Ascending aorta (tissue), 2 donors: ENCODE measurements at regions not wholly inside any gene's neighbourhood (a gene's known extent, or its start where the extent isn't known, plus 50 kb on each side); places are given as distances from the start of the nearest gene placed in this dataset.

Experiments used
- DNase-seq, 2 donors: peaks; one replicate each; pipeline ENCODE4 v3.0.0-alpha.2; 2019; ENCODE audit warnings: low spot score in 2 of 2
- H3K27ac ChIP-seq, 2 donors: fragments of 200-600 bp; sonication (generic); one replicate each; pipeline ENCODE4 v1.5.1; 2016 to 2017; ENCODE audit warnings: mild to moderate bottlenecking in 1 of 2
- H3K27me3 ChIP-seq: fragments of 200-600 bp; sonication (generic); one replicate; pipeline ENCODE4 v1.5.1; 2017
- H3K36me3 ChIP-seq, 2 donors: fragments of 200-600 bp; sonication (generic); one replicate each; pipeline ENCODE4 v1.5.1; 2016
- H3K4me1 ChIP-seq, 2 donors: fragments of 200-600 bp; sonication (generic); one replicate each; pipeline ENCODE4 v1.5.1; 2016 to 2017; ENCODE audit warnings: mild to moderate bottlenecking in 1 of 2
- H3K4me3 ChIP-seq, 2 donors: fragments of 200-600 bp; sonication (generic); one replicate each; pipeline ENCODE4 v1.5.1; 2016 to 2017; ENCODE audit warnings: mild to moderate bottlenecking in 1 of 2
- H3K9me3 ChIP-seq, 2 donors: fragments of 200-600 bp; sonication (generic); one replicate each; pipeline ENCODE4 v1.5.1; 2016
- intact Hi-C: fragments of 100-400 bp; cut with DNase I; formaldehyde crosslinking; loops from one replicate; pipeline ENCODE4 v1.15.1; 2023
- TF ChIP-seq, protein P1 (sequence below), 3 experiments: fragments of 200-600 bp in 2 of 3; fragments of 450-650 bp in 1 of 3; sonication (generic) in 2 of 3; IDR thresholded peaks; one replicate each; pipeline ENCODE4 v1.5.1; 2016 to 2019; ENCODE audit warnings: antibody characterized with exemption in 3 of 3, mild to moderate bottlenecking in 1 of 3, moderate library complexity in 1 of 3

DNA sequence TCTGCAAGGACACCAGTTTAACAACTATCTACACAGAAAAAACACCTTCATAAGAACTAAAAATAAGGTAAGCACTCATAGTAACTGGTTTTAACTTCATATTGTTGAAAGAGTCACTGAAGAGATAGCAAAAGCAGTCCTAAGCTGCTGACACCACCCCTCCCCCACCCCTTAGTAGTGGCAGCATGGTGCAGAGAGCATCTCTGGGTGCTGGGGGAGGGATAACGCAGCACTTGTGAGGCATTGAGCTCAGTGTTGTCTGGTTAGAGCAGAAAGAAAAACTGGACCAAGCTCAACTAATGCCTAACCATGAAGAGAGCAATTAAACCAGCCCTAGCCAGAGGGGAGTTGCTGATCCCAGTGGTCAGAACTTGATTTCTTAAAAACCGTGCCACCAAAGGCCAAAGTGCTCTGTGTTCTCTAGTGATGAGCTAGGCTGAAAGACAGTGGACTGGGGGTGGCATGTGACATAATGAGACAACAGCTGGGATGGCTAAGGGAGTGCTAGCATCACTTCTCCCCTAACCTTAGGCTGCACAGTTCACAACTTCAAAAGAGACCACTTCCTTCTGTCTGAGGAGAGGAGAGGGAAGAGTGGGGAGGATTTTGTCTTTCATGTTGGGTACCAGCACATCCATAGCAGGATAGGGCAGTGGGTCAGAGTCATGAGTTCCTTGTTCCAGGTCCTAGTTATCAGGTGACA, 669.3 kb downstream of the PDHA2 start:
- intact Hi-C loops: no loop called here
- no peak for DNase-seq
- TF ChIP-seq, protein P1, sequence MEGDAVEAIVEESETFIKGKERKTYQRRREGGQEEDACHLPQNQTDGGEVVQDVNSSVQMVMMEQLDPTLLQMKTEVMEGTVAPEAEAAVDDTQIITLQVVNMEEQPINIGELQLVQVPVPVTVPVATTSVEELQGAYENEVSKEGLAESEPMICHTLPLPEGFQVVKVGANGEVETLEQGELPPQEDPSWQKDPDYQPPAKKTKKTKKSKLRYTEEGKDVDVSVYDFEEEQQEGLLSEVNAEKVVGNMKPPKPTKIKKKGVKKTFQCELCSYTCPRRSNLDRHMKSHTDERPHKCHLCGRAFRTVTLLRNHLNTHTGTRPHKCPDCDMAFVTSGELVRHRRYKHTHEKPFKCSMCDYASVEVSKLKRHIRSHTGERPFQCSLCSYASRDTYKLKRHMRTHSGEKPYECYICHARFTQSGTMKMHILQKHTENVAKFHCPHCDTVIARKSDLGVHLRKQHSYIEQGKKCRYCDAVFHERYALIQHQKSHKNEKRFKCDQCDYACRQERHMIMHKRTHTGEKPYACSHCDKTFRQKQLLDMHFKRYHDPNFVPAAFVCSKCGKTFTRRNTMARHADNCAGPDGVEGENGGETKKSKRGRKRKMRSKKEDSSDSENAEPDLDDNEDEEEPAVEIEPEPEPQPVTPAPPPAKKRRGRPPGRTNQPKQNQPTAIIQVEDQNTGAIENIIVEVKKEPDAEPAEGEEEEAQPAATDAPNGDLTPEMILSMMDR (IDR thresholded peaks at IDR 0.05): no peak
- no peak overlapping the region for H3K4me3 ChIP-seq
- no peaks in the 10 kb centered on the region for H3K9me3 ChIP-seq
- no peaks in the 10 kb centered on the region for H3K27me3 ChIP-seq
- no peaks in the 10 kb centered on the region for H3K36me3 ChIP-seq
- H3K4me1 ChIP-seq: no peaks in the 10 kb centered on the region
- H3K27ac ChIP-seq: no peak overlapping the region

DNA sequence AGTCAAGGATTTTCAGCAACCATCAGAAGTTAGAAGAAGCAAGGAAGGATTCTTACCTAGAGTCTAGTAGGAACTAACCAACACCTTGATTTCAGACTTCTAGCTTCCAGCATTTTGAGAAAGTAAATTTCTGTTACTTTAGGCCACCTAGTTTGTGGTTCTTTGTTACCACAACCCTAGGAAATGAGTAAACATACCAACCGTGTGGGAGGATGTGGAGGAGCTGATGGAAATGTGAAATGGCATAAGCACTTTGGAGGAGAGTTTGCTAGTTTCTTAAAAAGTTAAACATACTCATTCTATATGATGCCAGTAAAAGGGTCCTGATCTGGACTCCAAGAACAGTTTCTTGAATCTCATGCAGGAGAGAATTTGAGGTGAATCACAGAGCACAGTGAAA, 679.4 kb downstream of the PDHA2 start:
- Histone ChIP-seq H3K9me3 (no peaks in the 10 kb centered on the region), H3K4me3 (no peak overlapping the region), H3K27ac (no peak overlapping the region), H3K27me3 (no peaks in the 10 kb centered on the region), H3K36me3 (no peaks in the 10 kb centered on the region), H3K4me1 (no peaks in the 10 kb centered on the region)
- intact Hi-C loops: no loop called here
- no peak for DNase-seq
- TF ChIP-seq, protein P1 (IDR thresholded peaks at IDR 0.05): no peak

DNA sequence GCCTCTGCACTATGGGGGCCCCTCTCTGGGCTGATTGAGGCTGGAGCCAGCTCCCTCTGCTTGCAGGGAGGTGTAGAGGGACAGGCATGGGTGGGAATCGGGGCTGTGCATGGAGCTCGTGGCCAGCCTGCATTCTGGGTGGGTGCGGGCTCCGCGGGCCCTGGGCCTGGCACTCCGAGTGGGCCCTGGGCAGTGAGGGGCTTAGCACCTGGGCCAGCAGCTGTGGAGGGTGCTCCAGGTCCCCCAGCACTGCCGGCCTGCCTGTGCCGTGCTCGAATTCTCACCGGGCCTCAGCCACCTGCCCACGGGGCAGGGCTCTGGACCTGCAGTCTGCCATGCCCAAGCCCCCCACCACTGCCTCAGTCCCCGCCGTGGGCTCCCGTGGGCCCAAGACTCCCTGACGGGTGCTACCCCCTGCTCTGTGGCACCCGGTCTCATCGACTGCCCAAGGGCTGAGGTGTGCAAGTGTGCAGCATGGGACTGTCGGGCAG, 681.2 kb downstream of the PDHA2 start:
- TF ChIP-seq, protein P1 (IDR thresholded peaks at IDR 0.05): no peak
- no peaks in the 10 kb centered on the region for H3K36me3 ChIP-seq
- intact Hi-C loops: no loop called here
- no peak overlapping the region for H3K27ac ChIP-seq
- no peak for DNase-seq
- no peaks in the 10 kb centered on the region for H3K9me3 ChIP-seq
- H3K4me3 ChIP-seq: no peak overlapping the region
- H3K4me1 ChIP-seq: no peaks in the 10 kb centered on the region
- no peaks in the 10 kb centered on the region for H3K27me3 ChIP-seq

DNA sequence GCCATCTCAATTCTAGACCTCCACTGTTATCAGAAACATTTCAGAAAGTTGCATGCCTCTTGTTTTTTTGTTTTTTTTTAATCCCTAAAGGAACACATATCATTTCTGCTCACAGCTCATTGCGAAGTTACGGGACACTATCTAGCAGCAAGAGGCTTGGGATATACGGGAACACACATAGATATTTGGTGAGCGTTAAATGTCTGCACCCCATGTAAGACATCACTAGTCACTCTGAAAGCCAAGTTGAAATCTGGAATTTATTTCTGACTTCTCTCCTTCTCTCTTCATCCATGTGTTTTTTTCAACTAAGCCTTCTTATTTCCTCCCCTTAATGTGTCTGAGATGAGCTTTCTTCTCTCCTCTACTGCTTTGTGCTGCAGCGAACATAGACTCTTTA, 683.7 kb downstream of the PDHA2 start:
- Histone ChIP-seq H3K4me3 (no peak overlapping the region), H3K36me3 (no peaks in the 10 kb centered on the region), H3K9me3 (no peaks in the 10 kb centered on the region), H3K27me3 (no peaks in the 10 kb centered on the region), H3K4me1 (no peaks in the 10 kb centered on the region), H3K27ac (no peak overlapping the region)
- TF ChIP-seq, protein P1 (IDR thresholded peaks at IDR 0.05): no peak
- intact Hi-C loops: no loop called here
- DNase-seq: no peak

DNA sequence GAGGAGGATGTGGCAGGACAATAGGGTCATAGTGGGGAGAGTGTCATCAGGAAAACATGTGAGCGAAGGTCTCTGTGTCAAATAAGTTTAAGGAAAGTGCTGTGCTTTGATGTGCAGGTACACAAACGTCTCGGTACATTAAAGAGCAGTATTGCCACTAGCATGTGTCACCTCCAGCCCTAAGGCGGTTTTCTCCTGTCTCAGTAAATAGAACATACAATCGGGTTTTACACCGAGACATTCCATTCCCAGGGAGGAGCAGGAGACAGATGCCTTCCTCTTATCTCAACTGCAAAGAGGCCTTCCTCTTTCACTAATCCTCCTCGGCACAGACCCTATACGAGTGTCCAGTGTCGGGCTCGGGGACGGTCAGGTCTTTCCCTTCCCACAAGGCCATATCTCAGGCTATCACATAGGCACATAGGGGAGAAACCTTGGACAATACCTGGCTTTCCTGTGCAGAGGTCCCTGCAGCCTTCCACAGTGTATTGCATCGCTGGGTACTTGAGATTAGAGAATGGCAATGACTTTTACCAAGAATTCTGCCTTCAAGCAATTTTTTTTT, 684.5 kb downstream of the PDHA2 start:
- TF ChIP-seq, protein P1 (IDR thresholded peaks at IDR 0.05): no peak
- intact Hi-C loops: no loop called here
- Histone ChIP-seq H3K36me3 (no peaks in the 10 kb centered on the region), H3K27ac (no peak overlapping the region), H3K9me3 (no peaks in the 10 kb centered on the region), H3K4me3 (no peak overlapping the region), H3K4me1 (no peaks in the 10 kb centered on the region), H3K27me3 (no peaks in the 10 kb centered on the region)
- no peak for DNase-seq
